ENCODE measurements at regions not wholly inside any gene's neighbourhood (a gene's known extent, or its start where the extent isn't known, plus 50 kb on each side); places are given as distances from the start of the nearest gene placed in this dataset.

- CTCF ChIA-PET: no interaction called here
- TF ChIP-seq ARNT (IDR thresholded peaks at IDR 0.05) (no peak), FOXM1 (IDR thresholded peaks at IDR 0.05; ENCODE audit: borderline replicate concordance) (no peak), L3MBTL2 (conservative IDR thresholded peaks at IDR 0.05) (no peak), CTBP1 (IDR thresholded peaks at IDR 0.05; ENCODE audit: borderline replicate concordance) (no peak), SP1 (IDR thresholded peaks at IDR 0.05) (no peak), FOXK2 (IDR thresholded peaks at IDR 0.05) (no peak), NFRKB (IDR thresholded peaks at IDR 0.05) (no peak), TARDBP (IDR thresholded peaks at IDR 0.05) (no peak), PKNOX1 (IDR thresholded peaks at IDR 0.05) (no peak), ZNF384 (IDR thresholded peaks at IDR 0.05) (no peak), BHLHE40 (IDR thresholded peaks at IDR 0.05; ENCODE audit: borderline replicate concordance) (no peak), SUZ12 (IDR thresholded peaks at IDR 0.05) (no peak), ELF4 (IDR thresholded peaks at IDR 0.05) (no peak), HDGF (IDR thresholded peaks at IDR 0.05; ENCODE audit: borderline replicate concordance) (no peak), FOXA1 (IDR thresholded peaks at IDR 0.05) (no peak), LEF1 (IDR thresholded peaks at IDR 0.05; ENCODE audit: borderline replicate concordance) (no peak)
- POLR2A ChIA-PET: no interaction called here
- DNase-seq (ENCODE audit: extremely low spot score): no peak
These were observed 124.2 kb downstream of the TWIST2 start for GRCh38 chr2:238972146-238972445.

- POLR2A ChIA-PET: no interaction called here
- CTCF ChIA-PET: no interaction called here
These were observed 125.3 kb downstream of the TWIST2 start for GRCh38 chr2:238973038-238973739.

GRCh38 chr2:238974081-238974480 is 126.2 kb downstream of the TWIST2 start:
- ChIA-PET POLR2A (no interaction called here), CTCF (interaction anchor here (0.6 kb wide), 1 partner anchor 1809 kb away, joined by 4 read pairs; no protein-coding TSS in a partner anchor)
- DNase-seq (ENCODE audit: extremely low spot score): no peak
- no peak for TF ChIP-seq HDGF (IDR thresholded peaks at IDR 0.05; ENCODE audit: borderline replicate concordance)
- TF ChIP-seq FOXK2 (IDR thresholded peaks at IDR 0.05): no peak
- TF ChIP-seq L3MBTL2 (conservative IDR thresholded peaks at IDR 0.05): no peak
- TF ChIP-seq BHLHE40 (IDR thresholded peaks at IDR 0.05; ENCODE audit: borderline replicate concordance): no peak
- TF ChIP-seq NFRKB (IDR thresholded peaks at IDR 0.05): no peak
- no peak for TF ChIP-seq CTBP1 (IDR thresholded peaks at IDR 0.05; ENCODE audit: borderline replicate concordance)
- TF ChIP-seq ZNF384 (IDR thresholded peaks at IDR 0.05): no peak
- no peak for TF ChIP-seq ELF4 (IDR thresholded peaks at IDR 0.05)
- no peak for TF ChIP-seq SUZ12 (IDR thresholded peaks at IDR 0.05)
- TF ChIP-seq FOXA1 (IDR thresholded peaks at IDR 0.05): no peak
- TF ChIP-seq ARNT (IDR thresholded peaks at IDR 0.05): no peak
- no peak for TF ChIP-seq FOXM1 (IDR thresholded peaks at IDR 0.05; ENCODE audit: borderline replicate concordance)
- TF ChIP-seq PKNOX1 (IDR thresholded peaks at IDR 0.05): no peak
- no peak for TF ChIP-seq TARDBP (IDR thresholded peaks at IDR 0.05)
- no peak for TF ChIP-seq LEF1 (IDR thresholded peaks at IDR 0.05; ENCODE audit: borderline replicate concordance)
- TF ChIP-seq SP1 (IDR thresholded peaks at IDR 0.05): no peak

More at GRCh38 chr2:238973038-238973739, 125.3 kb downstream of the TWIST2 start:
- no peak for TF ChIP-seq NFRKB (IDR thresholded peaks at IDR 0.05)
- TF ChIP-seq CTBP1 (IDR thresholded peaks at IDR 0.05; ENCODE audit: borderline replicate concordance): no peak
- TF ChIP-seq LEF1 (IDR thresholded peaks at IDR 0.05; ENCODE audit: borderline replicate concordance): no peak
- no peak for TF ChIP-seq PKNOX1 (IDR thresholded peaks at IDR 0.05)
- TF ChIP-seq SP1 (IDR thresholded peaks at IDR 0.05): no peak
- no peak for TF ChIP-seq TARDBP (IDR thresholded peaks at IDR 0.05)
- TF ChIP-seq L3MBTL2 (conservative IDR thresholded peaks at IDR 0.05): no peak
- DNase-seq (ENCODE audit: extremely low spot score): no peak

- ChIA-PET POLR2A (no interaction called here), CTCF (interaction anchor here (0.6 kb wide), 1 partner anchor 1810 kb away, joined by 4 read pairs; no protein-coding TSS in a partner anchor)
- no peak for DNase-seq (ENCODE audit: extremely low spot score)
- TF ChIP-seq ZNF384 (IDR thresholded peaks at IDR 0.05) (no peak), SP1 (IDR thresholded peaks at IDR 0.05) (no peak), HDGF (IDR thresholded peaks at IDR 0.05; ENCODE audit: borderline replicate concordance) (no peak), BHLHE40 (IDR thresholded peaks at IDR 0.05; ENCODE audit: borderline replicate concordance) (no peak)
These were observed 126.7 kb downstream of the TWIST2 start for GRCh38 chr2:238974501-238975166.

GRCh38 chr2:238975408-238975807 is 127.5 kb downstream of the TWIST2 start:
- no peak for DNase-seq (ENCODE audit: extremely low spot score)
- POLR2A ChIA-PET: no interaction called here
- no peak for TF ChIP-seq NFRKB (IDR thresholded peaks at IDR 0.05)
- no peak for TF ChIP-seq SP1 (IDR thresholded peaks at IDR 0.05)
- TF ChIP-seq LEF1 (IDR thresholded peaks at IDR 0.05; ENCODE audit: borderline replicate concordance): no peak
- TF ChIP-seq HDGF (IDR thresholded peaks at IDR 0.05; ENCODE audit: borderline replicate concordance): no peak
- TF ChIP-seq ZNF384 (IDR thresholded peaks at IDR 0.05): no peak
- TF ChIP-seq ARNT (IDR thresholded peaks at IDR 0.05): no peak
- no peak for TF ChIP-seq FOXA1 (IDR thresholded peaks at IDR 0.05)
- TF ChIP-seq FOXM1 (IDR thresholded peaks at IDR 0.05; ENCODE audit: borderline replicate concordance): no peak
- TF ChIP-seq FOXK2 (IDR thresholded peaks at IDR 0.05): no peak
- CTCF ChIA-PET: no interaction called here

- ChIA-PET POLR2A (no interaction called here), CTCF (no interaction called here)
- no peak for DNase-seq (ENCODE audit: extremely low spot score)
- no peak for TF ChIP-seq CTBP1 (IDR thresholded peaks at IDR 0.05; ENCODE audit: borderline replicate concordance)
- TF ChIP-seq ARNT (IDR thresholded peaks at IDR 0.05): no peak
- TF ChIP-seq HDGF (IDR thresholded peaks at IDR 0.05; ENCODE audit: borderline replicate concordance): no peak
- no peak for TF ChIP-seq NFRKB (IDR thresholded peaks at IDR 0.05)
- TF ChIP-seq TARDBP (IDR thresholded peaks at IDR 0.05): no peak
- TF ChIP-seq SUZ12 (IDR thresholded peaks at IDR 0.05): no peak
- no peak for TF ChIP-seq FOXA1 (IDR thresholded peaks at IDR 0.05)
- TF ChIP-seq FOXK2 (IDR thresholded peaks at IDR 0.05): no peak
- TF ChIP-seq L3MBTL2 (conservative IDR thresholded peaks at IDR 0.05): no peak
- no peak for TF ChIP-seq LEF1 (IDR thresholded peaks at IDR 0.05; ENCODE audit: borderline replicate concordance)
- no peak for TF ChIP-seq BHLHE40 (IDR thresholded peaks at IDR 0.05; ENCODE audit: borderline replicate concordance)
- TF ChIP-seq PKNOX1 (IDR thresholded peaks at IDR 0.05): no peak
- no peak for TF ChIP-seq SP1 (IDR thresholded peaks at IDR 0.05)
- no peak for TF ChIP-seq ZNF384 (IDR thresholded peaks at IDR 0.05)
- TF ChIP-seq ELF4 (IDR thresholded peaks at IDR 0.05): no peak
- no peak for TF ChIP-seq FOXM1 (IDR thresholded peaks at IDR 0.05; ENCODE audit: borderline replicate concordance)
These were observed 130.6 kb downstream of the TWIST2 start for GRCh38 chr2:238978497-238978896.

Data from HEK293T (cell line).